HUES64 (cell line): ENCODE measurements at regions not wholly inside any gene's neighbourhood (a gene's known extent, or its start where the extent isn't known, plus 50 kb on each side); places are given as distances from the start of the nearest gene placed in this dataset.

Experiments used
- H3K27ac ChIP-seq: 2 replicates; pipeline ENCODE4 v1.7.0; 2013; ENCODE audit warnings: low read depth, low read length, inconsistent platforms
- H3K27me3 ChIP-seq: 2 replicates; pipeline ENCODE4 v1.6.1; 2013; ENCODE audit warnings: mild to moderate bottlenecking, low read length; ENCODE audit not compliant: insufficient read depth
- H3K36me3 ChIP-seq: 2 replicates; pipeline ENCODE4 v1.6.1; 2013; ENCODE audit warnings: mild to moderate bottlenecking, low read length; ENCODE audit not compliant: insufficient read depth
- H3K4me1 ChIP-seq: 2 replicates; pipeline ENCODE4 v1.6.1; 2013; ENCODE audit warnings: mild to moderate bottlenecking, low read length, moderate library complexity; ENCODE audit not compliant: insufficient read depth
- H3K4me3 ChIP-seq: 2 replicates; pipeline ENCODE4 v1.5.1; 2013; ENCODE audit warnings: mild to moderate bottlenecking, low read length, moderate library complexity
- H3K9ac ChIP-seq: 2 replicates; pipeline ENCODE4 v1.6.1; 2013; ENCODE audit warnings: mild to moderate bottlenecking, low read depth, low read length
- H3K9me3 ChIP-seq: 2 replicates; pipeline ENCODE4 v1.6.1; 2013; ENCODE audit warnings: low read depth, low read length; ENCODE audit not compliant: insufficient read depth
- WGBS: fragments of 150-250, 120-280 bp; methylation state at CpG from one replicate; pipeline ENCODE4 v1.1.7; 2013; ENCODE audit warnings: missing lambda C conversion rate; 5-methylcytosine and 5-hydroxymethylcytosine counted together

GRCh38 chr2:146893500-146894041 lies 951.3 kb upstream of the ACVR2A start:
- H3K4me1 ChIP-seq = no peaks in the 10 kb centered on the region
- no peaks in the 10 kb centered on the region for H3K9me3 ChIP-seq
- no peak overlapping the region for H3K27ac ChIP-seq
- 95% methylated on average over 5 of the region's 5 CpGs for WGBS
- no peaks in the 10 kb centered on the region for H3K27me3 ChIP-seq
- H3K36me3 ChIP-seq = no peaks in the 10 kb centered on the region
- H3K4me3 ChIP-seq = no peak overlapping the region
- no peak overlapping the region for H3K9ac ChIP-seq

GRCh38 chr2:146890491-146890890 lies 954.3 kb upstream of the ACVR2A start:
- H3K27me3 ChIP-seq = no peaks in the 10 kb centered on the region
- no peaks in the 10 kb centered on the region for H3K9me3 ChIP-seq
- H3K9ac ChIP-seq = no peak overlapping the region
- no peaks in the 10 kb centered on the region for H3K36me3 ChIP-seq
- no peaks in the 10 kb centered on the region for H3K4me1 ChIP-seq
- WGBS = 92% methylated on average over 2 of the region's 2 CpGs
- no peak overlapping the region for H3K4me3 ChIP-seq
- H3K27ac ChIP-seq = no peak overlapping the region

- WGBS = 98% methylated on average over 4 of the region's 6 CpGs
- Histone ChIP-seq H3K4me1 (no peaks in the 10 kb centered on the region), H3K4me3 (no peak overlapping the region), H3K36me3 (no peaks in the 10 kb centered on the region), H3K27ac (no peak overlapping the region), H3K27me3 (no peaks in the 10 kb centered on the region), H3K9me3 (0 out of 2 replicates have a peak, but pooled peaks cover 2% of the 10 kb centered on the region), H3K9ac (no peak overlapping the region)
Observed at GRCh38 chr2:146879882-146880281, 964.9 kb upstream of the ACVR2A start.

GRCh38 chr2:146874260-146874658 lies 970.6 kb upstream of the ACVR2A start:
- WGBS = 81% methylated on average over 4 of the region's 4 CpGs
- Histone ChIP-seq H3K27ac (no peak overlapping the region), H3K36me3 (no peaks in the 10 kb centered on the region), H3K9me3 (no peaks in the 10 kb centered on the region), H3K4me3 (no peak overlapping the region), H3K9ac (no peak overlapping the region), H3K4me1 (no peaks in the 10 kb centered on the region), H3K27me3 (no peaks in the 10 kb centered on the region)

- Histone ChIP-seq H3K9ac (no peak overlapping the region), H3K4me3 (no peak overlapping the region), H3K9me3 (no peaks in the 10 kb centered on the region), H3K36me3 (no peaks in the 10 kb centered on the region), H3K27me3 (no peaks in the 10 kb centered on the region), H3K4me1 (no peaks in the 10 kb centered on the region), H3K27ac (no peak overlapping the region)
- WGBS = 93% methylated on average over 3 of the region's 3 CpGs
Observed at GRCh38 chr2:146873646-146874259, 971.1 kb upstream of the ACVR2A start.

- H3K9me3 ChIP-seq = no peaks in the 10 kb centered on the region
- no peak overlapping the region for H3K4me3 ChIP-seq
- no peak overlapping the region for H3K27ac ChIP-seq
- H3K36me3 ChIP-seq = no peaks in the 10 kb centered on the region
- no peak overlapping the region for H3K9ac ChIP-seq
- no peaks in the 10 kb centered on the region for H3K27me3 ChIP-seq
- H3K4me1 ChIP-seq = peaks cover 3% of the 10 kb centered on the region; the same call in 1 of the 2 replicates
- 100% methylated on average over 2 of the region's 2 CpGs for WGBS
Observed at GRCh38 chr2:146873056-146873455, 971.8 kb upstream of the ACVR2A start.

- no peak overlapping the region for H3K4me3 ChIP-seq
- 95% methylated on average over 2 of the region's 2 CpGs for WGBS
- H3K36me3 ChIP-seq = no peaks in the 10 kb centered on the region
- no peak overlapping the region for H3K27ac ChIP-seq
- H3K9me3 ChIP-seq = no peaks in the 10 kb centered on the region
- H3K4me1 ChIP-seq = peaks cover 8% of the 10 kb centered on the region
- H3K9ac ChIP-seq = no peak overlapping the region
- no peaks in the 10 kb centered on the region for H3K27me3 ChIP-seq
Observed at GRCh38 chr2:146870691-146871090, 974.1 kb upstream of the ACVR2A start.

GRCh38 chr2:146869328-146869727 lies 975.5 kb upstream of the ACVR2A start:
- Histone ChIP-seq H3K36me3 (no peaks in the 10 kb centered on the region), H3K9me3 (no peaks in the 10 kb centered on the region), H3K9ac (no peak overlapping the region), H3K4me3 (no peak overlapping the region), H3K27me3 (no peaks in the 10 kb centered on the region), H3K4me1 (peaks cover 8% of the 10 kb centered on the region), H3K27ac (no peak overlapping the region)

- Histone ChIP-seq H3K27me3 (no peaks in the 10 kb centered on the region), H3K27ac (no peak overlapping the region), H3K4me1 (peaks cover 8% of the 10 kb centered on the region), H3K4me3 (no peak overlapping the region), H3K9me3 (no peaks in the 10 kb centered on the region), H3K36me3 (no peaks in the 10 kb centered on the region), H3K9ac (no peak overlapping the region)
Observed at GRCh38 chr2:146868051-146868450, 976.8 kb upstream of the ACVR2A start.

GRCh38 chr2:146867477-146867986 lies 977.3 kb upstream of the ACVR2A start:
- Histone ChIP-seq H3K9ac (no peak overlapping the region), H3K4me3 (no peak overlapping the region), H3K27ac (no peak overlapping the region), H3K4me1 (peaks cover 8% of the 10 kb centered on the region), H3K36me3 (no peaks in the 10 kb centered on the region), H3K27me3 (no peaks in the 10 kb centered on the region), H3K9me3 (no peaks in the 10 kb centered on the region)
- 89% methylated on average over 5 of the region's 5 CpGs for WGBS

- H3K9ac ChIP-seq = no peak overlapping the region
- no peaks in the 10 kb centered on the region for H3K36me3 ChIP-seq
- peak overlapping the region; percentile 51; the same call in 1 of the 2 replicates for H3K27ac ChIP-seq
- no peak overlapping the region for H3K4me3 ChIP-seq
- H3K4me1 ChIP-seq = peaks cover 31% of the 10 kb centered on the region
- WGBS = 57% methylated on average over 2 of the region's 2 CpGs
- no peaks in the 10 kb centered on the region for H3K9me3 ChIP-seq
- no peaks in the 10 kb centered on the region for H3K27me3 ChIP-seq
Observed at GRCh38 chr2:146853741-146854444, 990.9 kb upstream of the ACVR2A start.
